BJ (cell line): ENCODE measurements at regions not wholly inside any gene's neighbourhood (a gene's known extent, or its start where the extent isn't known, plus 50 kb on each side); places are given as distances from the start of the nearest gene placed in this dataset.

Experiments
- CTCF ChIA-PET: fragments of 350-600 bp; formaldehyde crosslinking; extraction: SDS; loops from one replicate; lab custom pipeline; 2021; ENCODE audit warnings: antibody characterized with exemption, inconsistent platforms; lab: Yijun Ruan, JAX
- POLR2A ChIA-PET: fragments of 300-600 bp; sonication (Branson Sonifier 250); formaldehyde crosslinking; extraction: SDS; loops from one replicate; lab custom pipeline; 2021; ENCODE audit warnings: antibody characterized with exemption; lab: Charles Lee
- DNase-seq: peaks from one replicate; pipeline ENCODE4 v3.0.0-alpha.2; 2011; ENCODE audit warnings: low read depth
- H3K27me3 ChIP-seq: 2 replicates; pipeline ENCODE4 v1.6.0; 2011; ENCODE audit warnings: low read length; ENCODE audit not compliant: control insufficient read depth, insufficient read depth
- H3K36me3 ChIP-seq: 2 replicates; pipeline ENCODE4 v1.5.1; 2011; ENCODE audit warnings: low read length; ENCODE audit not compliant: control insufficient read depth, insufficient read depth
- H3K4me3 ChIP-seq: 2 replicates; pipeline ENCODE4 v1.5.1; 2011; ENCODE audit warnings: low read depth, mild to moderate bottlenecking, control low read depth, low read length
- TF ChIP-seq, protein P1 (sequence below): IDR thresholded peaks from 2 replicates; pipeline ENCODE4 v1.5.1; 2011; ENCODE audit warnings: low read depth, mild to moderate bottlenecking, control low read depth, inconsistent platforms, low read length, moderate library complexity; ENCODE audit not compliant: insufficient read depth

DNA sequence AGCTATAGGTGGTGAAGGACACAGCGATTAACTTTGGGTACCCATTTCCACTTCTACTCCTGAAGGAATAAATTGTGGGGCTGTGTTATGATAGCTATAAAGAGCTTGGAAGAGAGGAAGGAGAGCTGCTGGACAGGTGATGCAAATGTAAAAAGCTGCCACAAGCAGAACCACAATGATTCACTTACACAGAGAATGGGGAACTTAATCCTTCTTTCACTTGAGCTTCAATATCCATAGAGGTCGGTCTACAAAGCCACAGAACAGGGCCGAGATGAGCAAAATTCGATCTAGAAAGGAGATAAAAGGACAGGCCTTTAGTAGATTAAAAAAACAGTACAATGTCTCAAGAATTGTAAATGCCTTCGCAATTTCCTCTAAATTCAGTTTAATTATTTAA lies 831.1 kb downstream of the LRFN5 start:
- Histone ChIP-seq H3K36me3 (no peaks in the 10 kb centered on the region), H3K4me3 (no peak overlapping the region), H3K27me3 (no peaks in the 10 kb centered on the region)
- CTCF ChIA-PET, result no interaction called here
- no peak for DNase-seq
- TF ChIP-seq, protein P1, sequence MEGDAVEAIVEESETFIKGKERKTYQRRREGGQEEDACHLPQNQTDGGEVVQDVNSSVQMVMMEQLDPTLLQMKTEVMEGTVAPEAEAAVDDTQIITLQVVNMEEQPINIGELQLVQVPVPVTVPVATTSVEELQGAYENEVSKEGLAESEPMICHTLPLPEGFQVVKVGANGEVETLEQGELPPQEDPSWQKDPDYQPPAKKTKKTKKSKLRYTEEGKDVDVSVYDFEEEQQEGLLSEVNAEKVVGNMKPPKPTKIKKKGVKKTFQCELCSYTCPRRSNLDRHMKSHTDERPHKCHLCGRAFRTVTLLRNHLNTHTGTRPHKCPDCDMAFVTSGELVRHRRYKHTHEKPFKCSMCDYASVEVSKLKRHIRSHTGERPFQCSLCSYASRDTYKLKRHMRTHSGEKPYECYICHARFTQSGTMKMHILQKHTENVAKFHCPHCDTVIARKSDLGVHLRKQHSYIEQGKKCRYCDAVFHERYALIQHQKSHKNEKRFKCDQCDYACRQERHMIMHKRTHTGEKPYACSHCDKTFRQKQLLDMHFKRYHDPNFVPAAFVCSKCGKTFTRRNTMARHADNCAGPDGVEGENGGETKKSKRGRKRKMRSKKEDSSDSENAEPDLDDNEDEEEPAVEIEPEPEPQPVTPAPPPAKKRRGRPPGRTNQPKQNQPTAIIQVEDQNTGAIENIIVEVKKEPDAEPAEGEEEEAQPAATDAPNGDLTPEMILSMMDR, result no peak
- POLR2A ChIA-PET, result no interaction called here

DNA sequence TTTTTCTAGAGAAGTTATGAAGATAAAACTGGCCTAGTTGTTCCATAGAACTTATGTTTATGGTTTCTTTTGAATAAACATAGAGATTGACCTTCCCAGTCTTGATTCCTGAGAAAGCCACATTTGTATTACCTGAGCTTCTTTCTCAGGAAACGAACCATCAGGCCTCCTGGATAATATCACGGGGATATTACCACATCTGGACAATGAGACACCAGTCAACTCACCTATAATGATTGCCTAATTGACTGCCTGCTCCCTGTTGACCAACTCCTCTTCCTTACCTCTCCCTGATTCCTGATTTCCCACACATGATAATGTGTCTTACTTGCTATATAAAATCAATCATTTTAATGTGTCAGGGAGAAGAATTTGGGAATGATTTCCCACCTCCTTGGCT lies 822.7 kb downstream of the LRFN5 start:
- TF ChIP-seq, protein P1, result no peak
- H3K27me3 ChIP-seq, result no peaks in the 10 kb centered on the region
- H3K36me3 ChIP-seq, result no peaks in the 10 kb centered on the region
- H3K4me3 ChIP-seq, result no peak overlapping the region
- DNase-seq, result no peak
- ChIA-PET POLR2A (no interaction called here), CTCF (interaction anchor here (0.6 kb wide), 1 partner anchor 512 kb away, joined by 3 read pairs; no protein-coding TSS in a partner anchor)

DNA sequence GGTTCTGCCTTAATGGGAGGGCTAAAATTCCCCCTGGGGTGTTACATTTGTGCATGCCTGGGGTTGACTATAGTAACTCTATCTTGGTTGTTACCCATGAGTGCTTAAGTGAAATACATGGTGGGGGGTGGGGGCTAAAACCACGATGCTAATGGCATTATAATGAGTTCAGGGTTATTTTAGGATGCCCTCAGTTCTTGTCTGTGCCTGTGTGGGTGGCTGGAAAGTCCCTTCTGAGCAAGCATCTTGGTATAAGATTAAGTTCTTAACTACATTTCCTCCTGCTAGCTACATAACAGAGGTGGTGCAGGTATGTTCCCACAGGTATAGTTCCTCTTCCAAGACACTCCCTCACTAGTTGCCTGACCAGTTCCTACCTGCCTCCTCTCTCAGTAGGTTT lies 822.3 kb downstream of the LRFN5 start:
- CTCF ChIA-PET, result interaction anchor here (0.6 kb wide), 1 partner anchor 511 kb away, joined by 3 read pairs; no protein-coding TSS in a partner anchor
- H3K27me3 ChIP-seq, result no peaks in the 10 kb centered on the region
- POLR2A ChIA-PET, result no interaction called here
- H3K4me3 ChIP-seq, result no peak overlapping the region
- TF ChIP-seq, protein P1, result no peak
- H3K36me3 ChIP-seq, result no peaks in the 10 kb centered on the region
- no peak for DNase-seq

DNA sequence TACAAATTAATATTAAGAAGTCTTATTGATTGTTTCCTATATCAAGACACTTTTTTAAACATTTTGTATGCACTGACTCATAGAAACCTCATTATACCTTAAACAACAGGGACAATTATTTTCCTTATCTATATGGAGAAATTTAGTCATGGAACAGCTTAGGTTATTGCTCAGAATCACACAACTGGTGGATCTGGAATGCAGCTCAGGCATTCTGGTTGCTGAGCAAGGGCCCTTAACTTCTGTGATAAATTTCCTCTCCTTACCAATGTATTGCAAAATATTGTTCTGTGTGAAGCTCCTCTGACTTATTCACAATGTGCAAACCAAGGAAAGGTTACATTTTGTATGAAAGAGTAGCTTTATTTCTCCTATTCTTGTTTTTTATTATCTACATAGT lies 817.8 kb downstream of the LRFN5 start:
- Histone ChIP-seq H3K27me3 (no peaks in the 10 kb centered on the region), H3K36me3 (no peaks in the 10 kb centered on the region), H3K4me3 (no peak overlapping the region)
- ChIA-PET POLR2A (no interaction called here), CTCF (no interaction called here)
- DNase-seq, result no peak
- TF ChIP-seq, protein P1, result no peak

DNA sequence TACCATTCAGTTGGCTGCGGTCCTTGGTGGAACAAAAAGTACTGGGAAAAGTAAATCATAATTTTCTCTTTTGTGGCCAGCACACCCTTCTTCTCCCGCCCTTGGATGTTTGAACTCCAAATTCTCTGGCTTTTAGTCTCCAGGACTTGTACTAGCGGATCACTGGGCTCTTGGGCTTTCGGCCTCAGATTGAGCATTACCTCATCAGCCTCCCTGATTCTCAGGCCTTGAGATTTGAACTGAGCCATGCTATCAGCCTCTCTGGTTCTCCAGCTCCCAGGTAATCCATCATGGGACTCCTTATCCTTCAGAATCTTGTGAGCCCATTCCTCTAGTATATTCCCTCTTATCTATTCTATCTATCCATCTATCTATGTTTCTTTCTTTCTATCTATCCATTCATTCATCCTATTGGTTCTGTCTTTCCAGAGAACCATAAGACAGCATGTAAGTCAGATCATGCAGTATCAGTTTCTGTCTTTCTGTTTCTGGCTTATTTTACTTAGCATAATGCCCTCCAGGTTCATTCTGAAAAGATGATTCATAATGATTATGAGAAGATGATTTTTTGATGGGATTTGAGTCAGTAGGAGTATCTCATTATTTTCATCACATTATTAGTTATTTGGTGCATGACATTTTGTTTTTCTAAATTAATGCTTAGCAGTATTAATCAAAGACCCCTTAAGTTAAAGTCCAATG lies 814.9 kb downstream of the LRFN5 start:
- ChIA-PET POLR2A (no interaction called here), CTCF (no interaction called here)
- no peak for DNase-seq
- Histone ChIP-seq H3K36me3 (no peaks in the 10 kb centered on the region), H3K4me3 (no peak overlapping the region), H3K27me3 (no peaks in the 10 kb centered on the region)
- TF ChIP-seq, protein P1, result no peak
